ENCODE measurements at regions not wholly inside any gene's neighbourhood (a gene's known extent, or its start where the extent isn't known, plus 50 kb on each side); places are given as distances from the start of the nearest gene placed in this dataset.
A peak's percentile ranks its signal among the peaks of the same experiment; 100 is the strongest.

- no peak overlapping the region for H3K9ac ChIP-seq (ENCODE audit: low read length in 3 of 3)
- TF ChIP-seq CTCF (IDR thresholded peaks at IDR 0.05; ENCODE audit: borderline replicate concordance, extremely low read depth, insufficient read depth): peak; percentile 77
- no peaks in the 10 kb centered on the region for H3K36me3 ChIP-seq (ENCODE audit: control insufficient read depth in 2 of 3, insufficient read depth in 3 of 3, low read length in 3 of 3)
- H3K27ac ChIP-seq (ENCODE audit: low read depth in 2 of 2, low read length in 2 of 2): no peak overlapping the region
- no peaks in the 10 kb centered on the region for H3K4me1 ChIP-seq (ENCODE audit: control insufficient read depth in 2 of 3, insufficient read depth in 2 of 3, low read depth in 1 of 3, low read length in 3 of 3)
- FAIRE-seq (peak; percentile 76), DNase-seq (peak; percentile 63 to 84 (median 75))
- H3K9me3 ChIP-seq (ENCODE audit: control insufficient read depth in 2 of 3, insufficient read depth in 1 of 3, low read length in 3 of 3): no peaks in the 10 kb centered on the region
- H3K4me3 ChIP-seq (ENCODE audit: low read length in 3 of 3): no peak overlapping the region
- intact Hi-C loops (cut with DNase I): no loop called here
- no peaks in the 10 kb centered on the region for H3K27me3 ChIP-seq (ENCODE audit: control insufficient read depth, insufficient read depth, low read length)
Measured at GRCh38 chr6:168956884-168957730, 296.5 kb downstream of the THBS2 start.

GRCh38 chr6:168956141-168956838, 297.4 kb downstream of the THBS2 start:
- Histone ChIP-seq H3K9ac (ENCODE audit: low read length in 3 of 3) (no peak overlapping the region), H3K4me1 (ENCODE audit: control insufficient read depth in 2 of 3, insufficient read depth in 2 of 3, low read depth in 1 of 3, low read length in 3 of 3) (no peaks in the 10 kb centered on the region)
- FAIRE-seq: no peak

GRCh38 chr6:168953461-168953860, 300.2 kb downstream of the THBS2 start:
- FAIRE-seq: no peak
- intact Hi-C loops (cut with DNase I): no loop called here

More at GRCh38 chr6:168956141-168956838, 297.4 kb downstream of the THBS2 start:
- TF ChIP-seq CTCF (IDR thresholded peaks at IDR 0.05; ENCODE audit: borderline replicate concordance, extremely low read depth, insufficient read depth): no peak
- intact Hi-C loops (cut with DNase I): no loop called here
- Histone ChIP-seq H3K27ac (ENCODE audit: low read depth in 2 of 2, low read length in 2 of 2) (no peak overlapping the region), H3K27me3 (ENCODE audit: control insufficient read depth, insufficient read depth, low read length) (no peaks in the 10 kb centered on the region), H3K36me3 (ENCODE audit: control insufficient read depth in 2 of 3, insufficient read depth in 3 of 3, low read length in 3 of 3) (no peaks in the 10 kb centered on the region), H3K9me3 (ENCODE audit: control insufficient read depth in 2 of 3, insufficient read depth in 1 of 3, low read length in 3 of 3) (no peaks in the 10 kb centered on the region), H3K4me3 (ENCODE audit: low read length in 3 of 3) (no peak overlapping the region)
- DNase-seq: no peak

More at GRCh38 chr6:168953461-168953860, 300.2 kb downstream of the THBS2 start:
- peaks cover 0 to 5% (median 0%) of the 10 kb centered on the region in 3 donors for H3K4me1 ChIP-seq (ENCODE audit: control insufficient read depth in 2 of 3, insufficient read depth in 2 of 3, low read depth in 1 of 3, low read length in 3 of 3)
- H3K9ac ChIP-seq (ENCODE audit: low read length in 3 of 3): no peak overlapping the region
- H3K27me3 ChIP-seq (ENCODE audit: control insufficient read depth, insufficient read depth, low read length): no peaks in the 10 kb centered on the region
- no peak overlapping the region for H3K4me3 ChIP-seq (ENCODE audit: low read length in 3 of 3)
- H3K27ac ChIP-seq (ENCODE audit: low read depth in 2 of 2, low read length in 2 of 2): no peak overlapping the region
- no peaks in the 10 kb centered on the region for H3K36me3 ChIP-seq (ENCODE audit: control insufficient read depth in 2 of 3, insufficient read depth in 3 of 3, low read length in 3 of 3)
- TF ChIP-seq CTCF (IDR thresholded peaks at IDR 0.05; ENCODE audit: borderline replicate concordance, extremely low read depth, insufficient read depth): no peak
- no peak for DNase-seq
- no peaks in the 10 kb centered on the region for H3K9me3 ChIP-seq (ENCODE audit: control insufficient read depth in 2 of 3, insufficient read depth in 1 of 3, low read length in 3 of 3)
